Activated CD8-positive, alpha-beta memory T cell treated with anti-CD3 and anti-CD28 coated beads for 48 hours (primary cell): ENCODE measurements at regions not wholly inside any gene's neighbourhood (a gene's known extent, or its start where the extent isn't known, plus 50 kb on each side); places are given as distances from the start of the nearest gene placed in this dataset.
"Not testable (repeated sequence)": the region's sequence is repeated elsewhere in the genome, so short reads cannot be mapped to it uniquely, and the experiment has no call there.

Experiments
- DNase-seq, 3 experiments: peaks; one replicate each; pipeline ENCODE4 v3.0.0-alpha.2; 2020; ENCODE audit warnings: low read depth in 2 of 3, low spot score in 2 of 3

DNA sequence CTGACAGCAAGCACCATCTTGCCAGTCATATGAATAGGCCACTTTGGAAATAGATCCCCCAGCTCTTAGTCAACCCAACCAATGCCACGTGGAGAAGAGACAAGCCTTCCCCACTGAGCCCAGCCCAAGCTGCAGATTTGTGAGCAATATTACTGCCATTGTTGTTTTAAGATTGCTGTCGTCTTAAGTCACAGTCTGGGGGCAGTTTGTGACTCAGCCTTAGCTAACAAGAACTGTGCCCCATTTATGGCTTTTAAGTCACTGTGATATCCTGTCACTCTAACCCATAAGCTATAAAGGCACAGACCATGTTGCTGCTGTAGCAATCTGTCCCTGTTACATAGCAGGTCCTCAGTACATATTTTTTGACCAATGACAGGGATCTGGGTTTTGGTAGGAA is 464.2 kb downstream of the MED13L start:
- DNase-seq, result no peak

GRCh38 chr12:115811929-115812328 is 465.6 kb downstream of the MED13L start:
- DNase-seq, result no peak

- no peak for DNase-seq
Measured at GRCh38 chr12:115811045-115811444, 466.4 kb downstream of the MED13L start.

GRCh38 chr12:115810122-115810901 is 467.2 kb downstream of the MED13L start:
- DNase-seq, result no peak

DNA sequence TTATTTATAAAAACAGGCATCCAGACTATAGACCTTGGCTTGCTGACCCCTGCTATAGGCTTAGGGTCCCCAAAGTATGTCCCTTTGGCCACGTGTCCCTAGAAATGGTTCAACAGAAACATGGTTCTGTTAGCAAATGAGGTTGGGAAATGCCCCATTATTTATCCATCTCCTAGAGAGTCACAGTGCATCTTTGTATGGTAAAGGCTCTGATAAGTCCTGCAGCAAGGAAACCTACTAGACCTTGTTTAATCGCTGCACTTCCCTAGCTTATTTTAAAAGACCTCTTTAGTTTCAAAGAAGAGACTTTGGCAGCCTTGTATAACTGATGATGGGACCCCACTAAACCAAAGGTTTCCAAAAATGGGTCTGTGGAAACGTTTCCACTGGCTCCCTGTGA is 471.5 kb downstream of the MED13L start:
- DNase-seq, result no peak

DNA sequence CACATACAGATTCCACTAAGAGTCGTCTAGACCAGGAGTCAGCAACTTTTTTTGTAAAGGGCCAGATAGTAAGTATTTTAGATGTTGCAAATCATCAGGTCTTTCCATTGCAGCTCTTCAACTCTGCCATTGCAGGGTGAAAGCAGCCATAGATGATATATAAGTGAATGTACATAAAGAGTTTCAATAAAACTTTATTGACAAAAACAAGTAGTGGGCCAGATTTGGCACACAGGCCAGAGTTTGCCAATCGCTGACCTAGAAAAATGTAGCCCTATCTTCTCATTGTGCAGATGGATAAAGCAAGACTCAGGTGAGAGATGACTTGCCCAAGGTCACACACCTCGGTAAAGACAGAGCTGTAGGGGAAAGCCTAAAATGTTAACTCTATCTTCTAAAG is 474.7 kb downstream of the MED13L start:
- DNase-seq, result no peak

GRCh38 chr12:115801871-115802270 is 475.6 kb downstream of the MED13L start:
- no peak for DNase-seq

- DNase-seq, result no peak
Measured at GRCh38 chr12:115799610-115800009, 477.9 kb downstream of the MED13L start.

GRCh38 chr12:115798309-115798917 is 479.1 kb downstream of the MED13L start:
- no peak for DNase-seq

DNA sequence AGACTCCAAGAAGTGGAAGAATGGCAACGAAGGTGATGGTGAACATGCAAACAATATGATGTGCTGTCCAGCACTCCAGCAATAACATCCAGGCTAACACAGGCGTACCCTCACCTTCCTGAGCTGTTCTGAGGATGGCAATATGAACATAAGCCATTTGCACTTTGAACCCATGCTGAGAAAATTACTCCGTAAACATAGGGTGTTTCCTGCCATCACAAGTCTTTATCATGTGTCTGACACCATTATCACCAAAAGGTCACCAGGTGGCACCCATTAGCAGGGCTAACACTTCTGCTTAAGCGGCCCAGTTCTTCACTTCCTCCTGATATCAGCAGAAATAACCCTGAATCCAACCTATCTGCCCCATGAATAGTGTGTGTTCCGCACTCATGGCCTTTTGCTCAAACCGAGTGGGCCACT is 482.8 kb downstream of the MED13L start:
- no peak for DNase-seq

DNA sequence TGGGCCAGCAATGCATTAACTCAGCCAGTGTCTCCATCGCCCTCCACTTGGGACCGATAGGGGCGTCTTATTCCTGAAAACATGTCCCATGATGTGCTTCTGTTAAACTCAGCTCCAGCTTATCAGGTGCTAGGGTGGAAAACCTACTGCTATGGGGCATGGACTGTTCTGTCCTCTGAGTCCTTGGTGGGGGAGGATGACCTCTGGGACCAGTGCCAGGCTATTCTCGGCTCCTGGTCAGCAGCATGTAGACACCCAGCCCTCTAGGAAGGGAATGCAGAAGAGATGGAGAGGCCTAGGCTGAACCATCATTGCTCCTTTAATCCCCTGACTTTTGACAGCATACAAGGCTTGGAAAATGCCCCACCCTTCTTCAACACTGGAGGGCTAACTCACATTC is 486.2 kb downstream of the MED13L start:
- no peak for DNase-seq

GRCh38 chr12:115790526-115790925 is 487.0 kb downstream of the MED13L start:
- DNase-seq, result no peak

GRCh38 chr12:115786490-115786889 is 491.0 kb downstream of the MED13L start:
- not testable (repeated sequence) for DNase-seq

DNA sequence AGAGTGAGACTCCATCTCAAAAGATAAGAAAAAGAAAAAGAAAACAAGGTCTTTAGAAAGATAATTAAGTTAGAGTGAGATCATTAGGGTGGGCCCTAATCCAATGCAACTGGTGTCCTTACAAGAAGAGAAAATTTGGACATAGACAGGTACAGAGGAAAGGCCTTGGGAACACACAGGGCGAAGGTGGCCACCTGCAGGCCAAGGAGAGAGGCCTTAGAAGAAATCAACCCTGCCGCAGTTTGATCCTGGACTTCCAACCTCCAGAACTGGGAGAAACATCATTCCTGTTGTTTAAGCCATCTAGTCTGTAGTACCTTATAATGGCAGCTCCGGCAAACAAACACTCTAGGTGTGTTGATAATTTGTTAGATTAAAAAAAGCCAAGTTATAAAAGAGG is 491.9 kb downstream of the MED13L start:
- DNase-seq, result no peak

- no peak for DNase-seq
Measured at GRCh38 chr12:115776399-115776798, 501.1 kb downstream of the MED13L start.

- DNase-seq, result no peak
Measured at GRCh38 chr12:115774148-115774895, 503.2 kb downstream of the MED13L start.

DNA sequence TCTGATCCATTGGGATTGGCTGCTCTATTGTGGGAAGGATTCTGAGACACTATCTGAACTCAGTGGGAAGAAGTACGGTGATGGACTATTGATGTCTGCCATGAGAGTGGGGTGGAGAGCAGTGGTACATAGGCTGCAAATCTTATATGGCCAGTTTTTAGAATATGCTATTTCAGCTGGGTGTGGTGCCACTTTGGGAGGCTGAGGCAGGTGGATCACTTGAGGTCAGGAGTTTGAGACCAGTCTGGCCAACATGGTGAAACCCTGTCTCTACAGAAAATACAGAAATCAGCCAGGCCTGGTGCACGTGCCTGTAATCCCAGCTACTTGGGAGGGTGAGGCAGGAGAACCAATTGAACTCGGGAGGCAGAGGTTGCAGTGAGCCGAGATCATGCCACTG is 505.9 kb downstream of the MED13L start:
- DNase-seq, result no peak

DNA sequence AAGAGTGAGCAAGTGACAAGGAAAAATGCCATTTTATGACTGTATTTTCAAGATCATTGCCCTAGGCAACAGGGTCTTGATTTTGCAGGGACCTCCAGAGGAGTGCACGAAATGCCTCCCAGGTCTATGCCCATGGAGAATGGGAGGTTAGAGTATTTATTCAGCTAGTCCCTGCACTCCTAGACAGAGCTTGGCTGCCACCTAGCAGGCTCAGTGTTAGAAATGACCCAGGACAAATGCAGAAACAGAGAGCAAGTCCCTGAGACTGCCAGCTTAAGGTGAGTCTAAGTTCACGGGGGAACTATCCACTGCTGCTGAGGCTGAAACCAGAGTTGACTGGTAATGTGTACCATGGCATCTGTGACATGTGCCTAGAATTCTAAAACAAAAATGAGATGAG is 506.4 kb downstream of the MED13L start:
- DNase-seq, result no peak

DNA sequence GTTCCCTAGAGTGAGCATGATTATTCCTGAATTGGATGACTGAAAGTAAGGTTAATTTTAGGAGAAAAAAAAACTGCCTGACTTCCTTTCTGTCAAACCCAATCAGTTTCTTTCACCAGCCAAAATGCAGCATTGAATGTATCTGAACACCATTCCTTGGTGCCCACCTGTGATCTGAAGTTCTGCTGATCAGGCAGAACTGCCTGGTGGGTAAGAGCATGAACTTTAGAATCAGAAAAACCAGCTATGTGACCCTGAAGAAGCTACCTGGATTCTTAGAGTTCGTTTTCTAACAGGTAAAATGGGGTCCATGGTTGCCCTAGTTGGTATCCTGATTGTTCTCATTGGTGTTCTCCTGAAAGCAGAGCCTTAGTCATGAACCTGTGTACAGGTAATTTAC is 506.9 kb downstream of the MED13L start:
- no peak for DNase-seq

DNA sequence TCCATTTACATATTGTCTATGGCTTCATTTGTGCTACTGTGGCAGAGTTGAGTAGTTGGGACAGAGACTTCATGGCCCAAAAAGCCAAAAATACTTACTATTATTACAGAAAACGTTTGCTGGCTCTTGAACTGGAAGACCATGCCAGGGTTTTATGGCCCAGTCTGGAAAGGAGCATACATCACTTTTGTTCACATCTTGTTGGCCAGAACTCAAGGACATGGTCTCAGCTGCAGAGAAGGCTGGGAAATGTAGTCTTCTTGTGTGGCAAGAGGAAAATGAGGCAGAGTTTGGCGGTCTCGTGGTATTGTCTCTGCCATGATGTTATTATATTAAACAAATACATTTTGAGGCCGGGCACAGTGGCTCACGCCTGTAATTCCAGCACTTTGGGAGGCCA is 509.6 kb downstream of the MED13L start:
- no peak for DNase-seq

- no peak for DNase-seq
Measured at GRCh38 chr12:115763982-115764621, 513.4 kb downstream of the MED13L start.

DNA sequence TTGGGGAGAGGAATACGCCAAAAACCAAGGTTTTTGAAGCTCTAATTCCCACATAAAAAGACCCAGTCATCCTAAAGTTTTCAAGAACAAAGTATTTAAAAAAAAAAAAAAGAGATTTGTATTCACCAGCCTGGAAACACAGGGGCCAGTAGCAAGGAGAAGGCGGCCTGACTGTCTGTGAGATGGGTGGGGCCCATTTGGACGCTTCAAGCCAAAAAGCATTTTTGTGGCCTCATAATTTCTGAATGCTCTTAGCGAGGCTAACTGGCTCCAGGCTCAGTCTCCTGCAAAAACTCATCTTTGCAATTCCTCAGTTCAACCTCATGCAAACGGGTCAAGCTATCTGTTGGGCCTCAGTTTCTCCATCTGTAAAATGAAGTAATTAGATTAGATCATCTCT is 514.1 kb downstream of the MED13L start:
- no peak for DNase-seq
